HPDE6-E6E7 (cell line): ENCODE measurements at regions not wholly inside any gene's neighbourhood (a gene's known extent, or its start where the extent isn't known, plus 50 kb on each side); places are given as distances from the start of the nearest gene placed in this dataset.

Experiments
- DNase-seq: peaks from one replicate; pipeline ENCODE4 v3.0.0; 2011; ENCODE audit warnings: missing footprints; ENCODE audit errors: extremely low spot score

- no peak for DNase-seq
Observed at GRCh38 chr4:36394352-36394903, 113.0 kb downstream of the DTHD1 start.

DNA sequence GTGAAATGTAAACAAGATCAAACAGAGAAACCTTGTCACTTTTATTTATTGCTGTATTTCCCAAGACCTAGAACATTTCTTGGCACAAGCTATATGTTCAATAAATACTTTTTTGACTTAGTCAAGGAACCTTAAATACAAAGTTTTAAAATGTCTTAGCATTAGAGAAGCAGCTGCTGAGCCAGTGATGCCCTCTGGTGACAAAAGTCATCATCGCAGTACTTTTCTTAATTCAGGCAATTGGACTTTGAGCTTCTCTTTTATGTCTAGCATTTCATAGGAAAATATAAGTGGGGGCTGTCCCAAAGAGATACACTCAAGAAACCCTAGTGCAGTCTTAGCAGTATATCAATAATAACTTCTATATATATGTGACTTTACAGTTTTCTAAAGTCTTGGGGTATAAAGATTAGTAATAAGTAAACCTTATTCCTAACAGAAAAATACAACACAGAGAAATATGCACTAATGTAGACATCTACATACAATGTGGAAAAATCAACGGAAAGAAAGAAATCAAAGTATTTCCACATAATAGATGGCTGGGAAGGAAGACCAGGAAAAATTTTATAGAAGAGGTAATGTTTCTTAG is 118.4 kb downstream of the DTHD1 start:
- no peak for DNase-seq

DNA sequence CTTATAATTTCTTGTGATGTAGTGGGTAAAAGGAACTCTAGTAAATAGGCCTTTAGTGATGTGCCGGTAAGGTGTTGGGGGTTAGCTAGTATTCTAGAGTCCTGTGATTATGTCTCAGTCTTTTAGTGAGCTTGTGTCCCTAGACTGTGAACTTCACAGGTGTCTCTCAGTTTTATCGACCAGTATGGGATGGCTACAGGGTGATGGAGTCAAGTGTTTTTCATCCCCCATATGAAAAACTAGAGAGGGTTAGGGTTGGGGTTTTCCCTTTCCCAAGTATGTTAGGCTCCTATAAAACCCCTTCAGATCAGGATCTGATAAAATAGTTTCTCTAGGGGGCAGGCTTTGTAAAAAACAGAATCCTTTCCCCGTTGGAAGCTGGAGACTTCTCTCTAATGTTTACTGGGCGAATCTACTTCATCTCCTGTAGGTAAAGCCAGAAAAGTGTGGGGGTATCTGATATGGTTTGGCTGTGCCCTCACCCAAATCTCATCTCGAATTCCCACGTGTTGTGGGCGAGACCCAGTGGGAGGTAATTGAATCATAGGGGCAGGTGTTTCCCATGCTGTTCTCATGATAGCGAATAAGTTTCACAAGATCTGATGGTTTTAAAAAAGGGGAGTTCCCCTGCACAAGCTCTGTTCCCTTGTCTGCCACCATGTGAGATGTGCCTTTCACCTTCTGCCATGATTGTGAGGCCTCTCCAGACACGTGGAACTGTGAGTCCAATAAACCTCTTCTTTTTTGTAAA is 120.8 kb downstream of the DTHD1 start:
- DNase-seq: no peak

- no peak for DNase-seq
Observed at GRCh38 chr4:36411338-36411737, 129.9 kb downstream of the DTHD1 start.

DNA sequence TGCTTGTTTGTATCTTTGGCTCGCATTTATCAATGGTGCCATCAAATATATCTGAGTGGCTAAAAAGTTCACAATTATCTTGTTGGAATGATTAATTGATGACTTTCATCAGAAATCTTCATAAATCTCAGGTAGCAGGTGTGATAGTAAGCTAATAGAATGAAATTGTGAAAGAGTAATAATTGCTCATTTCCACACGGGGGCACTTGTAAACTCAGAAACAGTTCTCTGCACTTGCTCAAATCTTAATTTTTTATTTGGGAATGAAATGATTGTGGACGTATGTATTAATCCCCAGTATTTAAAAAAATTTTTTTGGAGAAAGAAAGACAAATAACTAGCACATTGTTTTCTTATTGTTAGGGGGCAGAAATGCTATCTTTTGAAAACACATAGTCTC is 132.8 kb downstream of the DTHD1 start:
- DNase-seq: no peak

DNA sequence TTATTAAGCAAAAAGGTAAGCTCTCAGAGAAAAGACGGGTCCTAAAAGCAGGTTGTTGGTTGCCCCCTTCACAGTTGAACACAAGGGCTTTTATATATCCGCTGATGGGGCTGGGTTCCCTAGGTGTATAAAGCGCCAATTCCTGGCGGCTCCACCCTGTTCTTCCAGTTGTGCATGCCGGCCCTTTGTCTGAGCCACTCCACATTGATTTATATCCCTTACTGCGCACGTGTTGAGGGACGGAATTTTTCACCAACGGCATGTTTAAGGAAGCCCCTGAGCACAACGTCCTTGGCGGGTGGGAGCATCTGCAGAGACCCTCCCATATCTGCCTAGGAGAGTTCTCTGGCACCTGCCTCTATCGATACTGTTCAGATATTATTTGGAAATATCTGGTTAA is 135.7 kb downstream of the DTHD1 start:
- no peak for DNase-seq

DNA sequence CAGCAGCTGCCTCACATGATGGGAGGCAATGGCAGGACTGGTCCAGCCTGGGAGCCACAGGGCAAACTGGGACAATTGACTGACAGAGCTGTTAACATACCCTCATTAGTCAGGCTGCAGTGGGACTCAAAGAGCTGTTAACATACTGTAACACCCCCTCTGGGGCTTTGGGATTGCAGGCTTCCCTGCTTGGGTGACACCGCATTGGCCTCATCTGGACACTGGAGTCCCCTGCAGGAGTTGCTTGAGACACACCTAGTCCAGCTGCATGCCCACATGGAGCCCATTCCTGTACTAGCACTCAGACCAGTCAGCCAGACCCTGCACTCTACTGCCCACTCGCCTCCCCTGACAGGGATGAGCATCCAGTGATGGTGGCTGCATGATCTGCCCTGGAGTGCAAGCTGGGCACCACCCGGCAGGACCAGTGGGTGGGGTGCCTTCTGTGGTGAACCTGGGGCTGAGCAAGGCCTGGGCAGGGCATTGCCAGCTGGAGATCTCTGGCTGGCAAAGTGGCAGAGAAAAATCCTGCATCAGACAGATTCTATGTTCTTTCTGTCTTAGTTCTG is 138.8 kb downstream of the DTHD1 start:
- DNase-seq: no peak

DNA sequence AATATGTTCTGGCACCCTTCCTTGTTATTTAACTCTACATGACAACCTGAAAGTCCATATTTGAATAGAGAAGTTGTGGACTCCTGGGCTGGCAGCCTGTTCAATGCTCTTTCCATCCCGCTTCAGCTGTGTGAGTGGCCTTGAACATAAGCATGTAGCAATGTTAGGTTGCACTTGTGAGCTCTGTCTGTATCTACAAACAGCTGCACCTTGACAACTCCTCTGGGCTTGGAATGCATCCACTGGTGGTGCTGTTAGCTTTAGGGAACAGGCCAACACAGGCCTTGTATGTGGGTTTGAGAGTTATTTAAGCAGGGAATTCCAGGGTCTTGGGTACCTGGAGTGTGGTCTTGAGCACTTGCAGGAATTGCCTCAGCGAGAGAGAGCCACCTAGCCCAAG is 141.2 kb downstream of the DTHD1 start:
- DNase-seq: no peak

DNA sequence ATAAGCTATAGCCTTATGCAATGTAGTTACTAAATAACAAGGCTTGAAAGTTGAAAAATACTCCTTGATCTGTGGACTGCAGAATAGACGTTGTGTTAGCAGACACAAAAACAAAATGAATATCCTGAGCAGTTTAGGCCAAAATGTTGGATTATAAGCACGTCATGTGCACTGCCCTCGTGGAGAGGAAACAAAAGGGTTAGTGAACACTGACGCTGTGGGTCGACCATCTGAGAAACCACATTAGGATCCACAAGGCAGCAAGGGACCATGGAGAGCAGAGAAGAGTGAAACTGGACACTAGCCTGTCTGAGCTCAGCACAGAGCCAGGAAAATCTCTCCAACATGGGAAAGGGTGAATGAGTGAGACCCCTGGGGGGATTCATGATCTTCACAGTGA is 145.3 kb downstream of the DTHD1 start:
- no peak for DNase-seq

GRCh38 chr4:36427696-36428095 is 146.3 kb downstream of the DTHD1 start:
- no peak for DNase-seq

GRCh38 chr4:36432586-36432985 is 151.2 kb downstream of the DTHD1 start:
- no peak for DNase-seq

- DNase-seq: no peak
Observed at GRCh38 chr4:36439556-36439955, 158.1 kb downstream of the DTHD1 start.

GRCh38 chr4:36445480-36445879 is 164.1 kb downstream of the DTHD1 start:
- no peak for DNase-seq

DNA sequence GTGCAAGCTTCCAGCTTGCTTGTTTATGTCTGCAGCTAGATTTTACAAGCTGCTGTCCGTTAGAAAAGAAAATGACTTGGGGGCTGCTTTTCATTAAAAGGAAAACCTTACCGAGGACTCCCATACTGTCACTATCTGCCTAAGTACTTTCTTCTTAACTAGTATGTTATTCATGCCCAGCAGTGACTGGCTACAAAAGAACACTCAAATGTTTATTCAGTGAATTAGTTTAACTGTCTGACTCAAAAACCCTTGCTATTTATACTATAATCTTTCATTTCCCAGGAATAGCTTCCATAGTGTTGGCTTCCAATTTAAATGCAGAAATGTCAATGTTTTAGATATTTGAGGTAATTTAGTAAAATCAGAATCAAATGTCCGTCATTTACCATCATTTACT is 164.9 kb downstream of the DTHD1 start:
- no peak for DNase-seq

GRCh38 chr4:36461344-36461743 is 179.9 kb downstream of the DTHD1 start:
- DNase-seq: no peak

DNA sequence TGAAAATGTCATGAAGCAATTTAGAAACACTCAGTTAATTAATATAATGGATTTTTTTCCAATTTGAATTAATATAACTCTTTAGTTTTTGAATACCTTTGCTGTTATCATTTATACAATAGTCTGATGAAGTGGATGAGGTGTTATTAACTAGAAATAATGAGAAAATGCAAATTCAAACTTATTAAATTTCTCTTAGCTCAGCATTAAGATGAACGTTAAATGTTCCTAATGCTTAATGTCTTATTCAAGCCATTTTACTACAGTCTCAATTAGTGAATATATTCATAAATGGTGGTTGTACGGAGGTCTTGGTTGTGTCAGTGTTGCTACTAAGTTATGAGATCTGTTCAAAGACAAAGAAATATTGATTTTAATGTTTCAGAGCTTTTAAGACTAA is 186.3 kb downstream of the DTHD1 start:
- DNase-seq: no peak

DNA sequence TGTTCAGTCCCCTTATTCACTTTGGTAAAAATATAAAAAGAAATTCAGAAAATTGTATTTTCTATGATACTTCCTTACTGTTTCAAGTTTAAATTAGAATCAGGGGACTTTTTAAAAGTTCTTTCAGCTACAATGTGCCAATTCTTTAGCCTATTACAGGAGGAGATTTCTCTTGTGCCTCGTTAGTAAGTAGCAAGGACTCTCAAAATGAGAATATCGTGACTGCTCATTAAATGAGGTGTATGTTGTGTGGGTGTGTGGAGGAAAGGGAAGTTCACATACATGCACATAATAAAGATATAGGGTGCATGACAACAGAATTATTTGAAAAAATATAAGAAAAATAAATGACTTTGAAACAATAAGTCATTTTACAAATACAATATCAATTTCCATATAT is 190.5 kb downstream of the DTHD1 start:
- DNase-seq: no peak

DNA sequence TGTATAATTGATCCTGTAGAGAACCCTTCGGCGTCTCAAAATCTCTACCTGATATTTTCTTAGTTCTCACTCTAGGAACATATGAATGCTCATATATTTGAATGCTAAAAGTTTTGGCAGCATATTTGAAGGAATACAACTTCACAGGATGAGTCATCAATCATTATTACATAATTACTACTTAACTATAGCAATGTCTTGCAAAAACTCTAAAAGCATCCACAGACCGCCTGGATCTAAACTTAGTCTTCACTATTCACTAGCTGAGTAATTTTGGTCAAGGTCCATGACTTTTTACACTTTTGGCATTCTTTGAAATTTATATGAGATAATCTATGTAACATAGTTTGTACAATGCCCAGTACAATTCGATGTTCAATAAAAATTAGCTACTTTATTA is 194.7 kb downstream of the DTHD1 start:
- no peak for DNase-seq

- no peak for DNase-seq
Observed at GRCh38 chr4:36477861-36478260, 196.4 kb downstream of the DTHD1 start.

DNA sequence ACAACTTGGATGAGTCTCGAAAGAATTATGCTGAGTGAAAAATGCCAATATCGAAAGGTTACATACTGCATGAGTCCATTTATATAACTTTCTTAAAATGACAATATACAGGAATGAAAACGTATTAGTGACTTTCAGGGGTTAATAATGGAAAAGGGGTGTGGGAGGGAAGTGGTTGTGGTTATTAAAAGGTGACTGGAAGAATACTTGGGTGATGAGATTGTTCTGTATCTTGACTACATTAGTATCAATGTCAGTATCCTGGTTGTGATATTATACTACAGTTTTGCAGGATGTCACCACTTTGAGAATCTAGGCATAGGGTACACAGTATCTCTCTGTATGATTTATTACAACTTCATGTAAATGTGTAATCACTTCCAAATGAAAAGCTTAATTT is 204.5 kb downstream of the DTHD1 start:
- DNase-seq: no peak

DNA sequence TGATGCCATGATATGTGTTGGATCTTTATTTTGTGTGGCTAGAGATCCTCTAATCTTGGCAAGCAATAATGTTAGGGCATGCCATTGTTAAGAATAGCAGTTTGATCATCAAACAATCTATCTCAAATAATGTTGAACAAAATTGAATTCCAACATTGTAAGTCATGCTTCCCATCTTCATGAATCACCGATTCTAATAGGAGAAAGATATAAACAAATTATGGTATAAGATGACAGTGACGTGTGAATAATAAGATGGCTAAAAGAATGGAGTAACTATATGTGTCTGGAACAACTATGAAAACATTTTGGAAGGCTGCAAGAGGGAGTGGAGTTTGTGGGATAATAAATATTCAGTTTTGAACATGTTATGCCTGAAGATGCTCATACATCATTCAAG is 208.4 kb downstream of the DTHD1 start:
- DNase-seq: no peak

DNA sequence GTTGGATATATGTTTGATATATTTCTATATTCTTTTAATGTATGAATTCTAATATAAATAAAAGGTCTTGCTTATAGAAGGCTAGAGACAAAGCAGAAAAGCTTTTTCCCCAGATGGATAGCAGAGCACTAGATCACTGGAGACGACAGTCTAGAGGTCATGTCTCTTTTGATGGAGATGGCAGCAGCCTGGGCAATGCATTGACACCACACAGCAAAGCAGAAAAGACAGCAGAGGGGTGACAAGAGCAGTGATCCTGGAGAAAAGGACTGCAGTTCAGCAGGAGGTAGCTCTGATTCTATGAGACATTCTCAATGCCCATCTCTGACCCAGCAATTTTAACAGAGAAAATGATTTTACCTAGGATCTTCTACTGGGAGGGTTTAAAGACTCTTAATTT is 210.6 kb downstream of the DTHD1 start:
- no peak for DNase-seq

GRCh38 chr4:36492590-36492989 is 211.2 kb downstream of the DTHD1 start:
- no peak for DNase-seq
